GM12864 (cell line): ENCODE measurements at regions not wholly inside any gene's neighbourhood (a gene's known extent, or its start where the extent isn't known, plus 50 kb on each side); places are given as distances from the start of the nearest gene placed in this dataset.
A peak's percentile ranks its signal among the peaks of the same experiment; 100 is the strongest.

Experiments
- DNase-seq: peaks from one replicate; pipeline ENCODE4 v3.0.0-alpha.2; 2011; ENCODE audit warnings: low read depth
- H3K4me3 ChIP-seq: 2 replicates; pipeline ENCODE4 v1.5.1; 2011; ENCODE audit warnings: mild to moderate bottlenecking, low read depth, low read length, control low read depth
- CTCF ChIP-seq: IDR thresholded peaks from 2 replicates; pipeline ENCODE4 v1.5.1; 2011; ENCODE audit warnings: low read depth, mild to moderate bottlenecking, moderate library complexity, low read length, control low read depth, inconsistent platforms; ENCODE audit errors: missing control alignments

GRCh38 chr12:93167331-93167730, 210.4 kb upstream of the NUDT4 start:
- DNase-seq: no peak
- H3K4me3 ChIP-seq: peak overlapping the region; percentile 51
- no peak for TF ChIP-seq CTCF

- TF ChIP-seq CTCF: no peak
- peak overlapping the region; percentile 51 for H3K4me3 ChIP-seq
- peak; percentile 82 for DNase-seq
Measured at GRCh38 chr12:93167841-93168492, 209.8 kb upstream of the NUDT4 start.

GRCh38 chr12:93168751-93169150, 209.0 kb upstream of the NUDT4 start:
- peak overlapping the region; percentile 51 for H3K4me3 ChIP-seq
- DNase-seq: no peak
- TF ChIP-seq CTCF: no peak

- no peak overlapping the region for H3K4me3 ChIP-seq
- no peak for DNase-seq
- TF ChIP-seq CTCF: no peak
Measured at GRCh38 chr12:93169536-93169935, 208.2 kb upstream of the NUDT4 start.

GRCh38 chr12:93170928-93171327, 206.8 kb upstream of the NUDT4 start:
- no peak for TF ChIP-seq CTCF
- DNase-seq: no peak
- no peak overlapping the region for H3K4me3 ChIP-seq

- no peak for TF ChIP-seq CTCF
- no peak overlapping the region for H3K4me3 ChIP-seq
- DNase-seq: no peak
Measured at GRCh38 chr12:93173178-93173957, 204.4 kb upstream of the NUDT4 start.
